ENCODE measurements at regions not wholly inside any gene's neighbourhood (a gene's known extent, or its start where the extent isn't known, plus 50 kb on each side); places are given as distances from the start of the nearest gene placed in this dataset.
"Not testable (repeated sequence)": the region's sequence is repeated elsewhere in the genome, so short reads cannot be mapped to it uniquely, and the experiment has no call there.

- DNase-seq (ENCODE audit: low spot score in 2 of 2); H3K4me1 Mint-ChIP-seq; H3K27me3 Mint-ChIP-seq; H3K27ac Mint-ChIP-seq (ENCODE audit: low read depth); H3K36me3 Mint-ChIP-seq (ENCODE audit: insufficient read depth); ATAC-seq (replicated peaks; ENCODE audit: extremely low read depth, poor library complexity, severe bottlenecking); H3K4me3 Mint-ChIP-seq; H3K9me3 Mint-ChIP-seq: not testable (repeated sequence)
Observed at GRCh38 chr21:14013623-14014498, 196.9 kb downstream of the LIPI start.

DNA sequence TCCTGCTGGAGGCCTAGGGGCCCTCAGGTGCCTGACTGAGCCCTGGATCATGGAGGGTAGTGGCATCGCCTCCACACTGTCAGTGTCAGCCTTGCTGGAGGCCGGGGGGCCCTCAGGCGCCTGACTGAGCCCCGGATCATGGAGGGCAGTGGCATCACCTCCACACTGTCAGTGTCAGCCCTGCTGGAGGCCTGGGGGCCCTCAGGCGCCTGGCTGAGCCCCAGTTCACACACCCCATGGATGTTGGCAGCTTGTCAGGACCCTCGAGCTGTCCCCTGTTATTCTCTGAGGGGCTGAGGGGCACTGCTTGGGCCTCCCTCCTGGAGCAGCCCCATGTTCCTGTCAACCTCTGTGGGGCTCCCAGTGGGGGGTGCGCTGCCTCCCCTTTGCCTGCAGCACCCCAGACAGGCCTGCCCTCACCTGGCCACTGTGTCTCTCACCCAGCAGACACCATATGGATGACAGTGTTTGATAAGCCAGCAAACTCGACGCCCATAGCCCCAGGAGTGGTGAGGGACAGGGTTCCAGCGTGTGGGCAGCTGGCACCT lies 197.6 kb downstream of the LIPI start:
- peaks cover 2% of the 10 kb centered on the region for H3K36me3 Mint-ChIP-seq (ENCODE audit: insufficient read depth)
- no peaks in the 10 kb centered on the region for H3K9me3 Mint-ChIP-seq
- no peak overlapping the region for H3K4me3 Mint-ChIP-seq
- ATAC-seq (replicated peaks; ENCODE audit: extremely low read depth, poor library complexity, severe bottlenecking) = no peak
- H3K4me1 Mint-ChIP-seq = no peaks in the 10 kb centered on the region
- no peak overlapping the region for H3K27ac Mint-ChIP-seq (ENCODE audit: low read depth)
- no peak for DNase-seq (ENCODE audit: low spot score in 2 of 2)
- H3K27me3 Mint-ChIP-seq = no peaks in the 10 kb centered on the region

DNA sequence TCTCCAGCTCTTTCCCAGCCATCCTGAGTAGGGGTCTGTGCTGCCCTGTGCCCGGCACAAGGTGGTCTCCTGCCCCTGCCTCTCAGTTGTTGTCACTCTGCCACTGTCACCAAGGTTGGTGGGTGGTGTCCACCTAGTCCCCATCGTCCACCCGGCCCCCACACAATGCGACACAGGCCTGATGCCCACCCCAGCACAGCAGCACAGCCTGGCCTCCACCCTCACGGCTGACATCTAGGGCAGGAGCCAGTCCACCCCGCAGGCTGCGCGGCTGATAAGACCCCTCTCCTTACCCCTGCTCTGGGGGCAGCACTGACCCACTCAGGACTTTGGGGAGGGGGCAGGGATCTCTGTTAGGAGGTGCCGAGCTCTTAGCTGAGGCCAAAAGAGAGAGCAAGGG lies 198.3 kb downstream of the LIPI start:
- DNase-seq (ENCODE audit: low spot score in 2 of 2) (no peak), ATAC-seq (replicated peaks; ENCODE audit: extremely low read depth, poor library complexity, severe bottlenecking) (no peak)
- Mint-ChIP-seq H3K27ac (ENCODE audit: low read depth) (no peak overlapping the region), H3K4me1 (no peaks in the 10 kb centered on the region), H3K36me3 (ENCODE audit: insufficient read depth) (peaks cover 2% of the 10 kb centered on the region), H3K4me3 (no peak overlapping the region), H3K9me3 (no peaks in the 10 kb centered on the region), H3K27me3 (no peaks in the 10 kb centered on the region)

DNA sequence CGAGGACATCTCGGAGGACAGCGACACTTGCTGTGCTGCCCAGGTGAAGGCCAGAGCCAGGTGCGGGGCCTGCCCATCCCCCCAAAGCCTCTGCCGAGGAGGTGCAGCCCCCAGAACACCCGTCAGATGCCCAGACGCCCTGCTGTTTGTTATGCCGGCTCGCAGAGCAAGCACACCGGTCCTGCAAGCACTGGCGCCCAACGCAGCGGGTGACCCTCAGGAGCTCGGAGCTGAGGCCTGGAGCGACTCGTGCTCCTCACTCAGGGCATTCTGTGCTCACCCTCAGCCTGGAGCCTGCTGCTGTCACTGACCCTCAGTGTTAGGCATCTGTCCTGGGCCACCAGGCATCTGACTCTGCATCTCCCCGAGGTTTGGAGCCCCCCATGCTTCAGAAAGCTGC lies 199.0 kb downstream of the LIPI start:
- H3K36me3 Mint-ChIP-seq (ENCODE audit: insufficient read depth); H3K27ac Mint-ChIP-seq (ENCODE audit: low read depth); H3K27me3 Mint-ChIP-seq; ATAC-seq (replicated peaks; ENCODE audit: extremely low read depth, poor library complexity, severe bottlenecking); H3K4me3 Mint-ChIP-seq; H3K9me3 Mint-ChIP-seq; DNase-seq (ENCODE audit: low spot score in 2 of 2); H3K4me1 Mint-ChIP-seq: not testable (repeated sequence)

DNA sequence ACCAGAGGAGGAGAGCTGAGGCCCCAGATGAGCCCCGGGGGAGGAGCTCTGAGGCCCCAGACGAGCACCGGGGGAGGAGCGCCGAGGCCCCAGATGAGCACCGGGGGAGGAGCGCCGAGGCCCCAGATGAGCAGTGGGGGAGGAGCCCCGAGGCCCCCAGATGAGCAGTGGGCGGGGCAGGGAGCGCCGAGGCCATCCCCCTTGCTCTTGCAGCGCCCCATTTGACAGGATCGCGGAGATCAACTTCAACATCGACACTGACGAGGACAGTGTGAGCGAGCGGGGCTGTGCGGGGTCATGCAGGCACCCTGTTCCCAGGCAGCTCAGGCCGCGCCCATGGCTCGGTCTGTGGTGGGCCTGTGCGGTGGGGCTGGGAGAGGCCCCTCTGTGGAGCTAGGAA lies 199.6 kb downstream of the LIPI start:
- H3K4me3 Mint-ChIP-seq; H3K36me3 Mint-ChIP-seq (ENCODE audit: insufficient read depth); H3K9me3 Mint-ChIP-seq; ATAC-seq (replicated peaks; ENCODE audit: extremely low read depth, poor library complexity, severe bottlenecking); DNase-seq (ENCODE audit: low spot score in 2 of 2); H3K4me1 Mint-ChIP-seq; H3K27me3 Mint-ChIP-seq; H3K27ac Mint-ChIP-seq (ENCODE audit: low read depth): not testable (repeated sequence)

DNA sequence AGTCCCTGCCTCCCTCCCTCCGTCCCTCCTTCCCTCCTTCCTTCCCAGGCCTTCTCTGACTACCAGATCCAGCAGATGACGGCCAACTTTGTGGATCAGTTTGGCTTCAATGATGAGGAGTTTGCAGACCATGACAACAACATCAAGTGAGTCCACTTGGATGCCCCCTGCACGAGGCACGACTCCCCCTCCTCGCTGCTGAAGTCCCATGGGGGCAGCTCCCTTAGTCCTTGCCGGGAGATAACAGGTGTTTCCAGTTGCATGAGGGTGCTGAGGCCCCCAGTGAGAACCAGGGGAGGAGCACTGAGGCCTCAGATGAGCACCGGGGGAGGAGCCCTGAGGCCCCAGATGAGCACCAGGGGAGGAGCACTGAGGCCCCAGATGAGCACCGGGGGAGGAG lies 200.0 kb downstream of the LIPI start:
- H3K27ac Mint-ChIP-seq (ENCODE audit: low read depth) = no peak overlapping the region
- H3K36me3 Mint-ChIP-seq (ENCODE audit: insufficient read depth) = peaks cover 2% of the 10 kb centered on the region
- no peaks in the 10 kb centered on the region for H3K9me3 Mint-ChIP-seq
- no peak overlapping the region for H3K4me3 Mint-ChIP-seq
- H3K4me1 Mint-ChIP-seq = no peaks in the 10 kb centered on the region
- no peaks in the 10 kb centered on the region for H3K27me3 Mint-ChIP-seq
- ATAC-seq (replicated peaks; ENCODE audit: extremely low read depth, poor library complexity, severe bottlenecking) (no peak), DNase-seq (ENCODE audit: low spot score in 2 of 2) (no peak)

GRCh38 chr21:14009990-14010389 lies 200.8 kb downstream of the LIPI start:
- not testable (repeated sequence) for H3K4me3 Mint-ChIP-seq; H3K27ac Mint-ChIP-seq (ENCODE audit: low read depth); H3K27me3 Mint-ChIP-seq; DNase-seq (ENCODE audit: low spot score in 2 of 2); H3K9me3 Mint-ChIP-seq; ATAC-seq (replicated peaks; ENCODE audit: extremely low read depth, poor library complexity, severe bottlenecking); H3K4me1 Mint-ChIP-seq; H3K36me3 Mint-ChIP-seq (ENCODE audit: insufficient read depth)

- not testable (repeated sequence) for ATAC-seq (replicated peaks; ENCODE audit: extremely low read depth, poor library complexity, severe bottlenecking); H3K4me1 Mint-ChIP-seq
Observed at GRCh38 chr21:14009238-14009981, 201.3 kb downstream of the LIPI start.

GRCh38 chr21:14008436-14008835 lies 202.3 kb downstream of the LIPI start:
- not testable (repeated sequence) for H3K36me3 Mint-ChIP-seq (ENCODE audit: insufficient read depth); ATAC-seq (replicated peaks; ENCODE audit: extremely low read depth, poor library complexity, severe bottlenecking); H3K4me1 Mint-ChIP-seq

More at GRCh38 chr21:14009238-14009981, 201.3 kb downstream of the LIPI start:
- not testable (repeated sequence) for DNase-seq (ENCODE audit: low spot score in 2 of 2); H3K27me3 Mint-ChIP-seq; H3K36me3 Mint-ChIP-seq (ENCODE audit: insufficient read depth); H3K9me3 Mint-ChIP-seq; H3K27ac Mint-ChIP-seq (ENCODE audit: low read depth); H3K4me3 Mint-ChIP-seq

DNA sequence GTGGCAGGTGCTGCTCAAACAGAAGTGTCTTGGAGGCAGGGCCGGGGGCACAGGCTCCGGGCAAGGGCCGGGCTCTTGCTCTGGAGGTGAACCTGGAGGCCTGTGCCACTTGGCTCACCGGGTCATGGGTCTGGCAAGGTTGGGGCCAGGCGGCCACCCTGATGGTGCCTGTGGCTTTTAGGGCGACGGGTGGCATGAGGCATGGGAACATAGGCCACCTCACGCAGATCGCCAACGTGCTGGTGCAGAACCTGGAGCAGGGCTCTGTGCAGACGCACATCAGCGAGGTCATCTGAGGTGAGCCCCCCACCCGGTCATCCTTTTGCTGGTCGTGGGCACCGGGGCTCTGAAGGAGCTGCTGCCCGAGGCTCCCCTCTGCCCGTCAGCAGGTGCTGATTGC lies 202.7 kb downstream of the LIPI start:
- H3K27ac Mint-ChIP-seq (ENCODE audit: low read depth); H3K9me3 Mint-ChIP-seq; ATAC-seq (replicated peaks; ENCODE audit: extremely low read depth, poor library complexity, severe bottlenecking); H3K27me3 Mint-ChIP-seq; DNase-seq (ENCODE audit: low spot score in 2 of 2); H3K36me3 Mint-ChIP-seq (ENCODE audit: insufficient read depth); H3K4me1 Mint-ChIP-seq; H3K4me3 Mint-ChIP-seq: not testable (repeated sequence)

More at GRCh38 chr21:14008436-14008835, 202.3 kb downstream of the LIPI start:
- not testable (repeated sequence) for DNase-seq (ENCODE audit: low spot score in 2 of 2); H3K27me3 Mint-ChIP-seq; H3K27ac Mint-ChIP-seq (ENCODE audit: low read depth); H3K9me3 Mint-ChIP-seq; H3K4me3 Mint-ChIP-seq

DNA sequence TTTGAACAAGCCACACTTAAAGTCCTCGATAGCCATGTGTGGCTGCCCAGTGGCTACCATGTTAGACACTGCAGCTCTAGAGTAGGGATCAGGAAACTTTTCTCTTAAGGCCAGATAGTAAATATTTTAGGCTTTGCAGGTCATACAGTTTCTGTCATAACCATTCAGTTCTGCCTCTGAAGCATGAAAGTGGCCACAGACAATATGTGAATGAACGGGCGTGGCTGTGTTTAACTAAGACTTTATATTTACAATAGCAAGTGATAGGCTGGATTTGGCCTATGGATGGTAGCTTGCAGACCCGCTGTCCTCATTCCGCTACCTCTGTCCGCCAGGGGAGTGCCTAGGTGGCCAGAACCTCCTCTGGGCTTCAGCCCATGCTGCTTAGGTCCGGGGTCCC lies 204.6 kb downstream of the LIPI start:
- H3K27me3 Mint-ChIP-seq; H3K9me3 Mint-ChIP-seq; ATAC-seq (replicated peaks; ENCODE audit: extremely low read depth, poor library complexity, severe bottlenecking); H3K4me1 Mint-ChIP-seq; H3K27ac Mint-ChIP-seq (ENCODE audit: low read depth); DNase-seq (ENCODE audit: low spot score in 2 of 2); H3K4me3 Mint-ChIP-seq; H3K36me3 Mint-ChIP-seq (ENCODE audit: insufficient read depth): not testable (repeated sequence)

- not testable (repeated sequence) for H3K27me3 Mint-ChIP-seq; H3K27ac Mint-ChIP-seq (ENCODE audit: low read depth); H3K9me3 Mint-ChIP-seq; DNase-seq (ENCODE audit: low spot score in 2 of 2); ATAC-seq (replicated peaks; ENCODE audit: extremely low read depth, poor library complexity, severe bottlenecking); H3K4me3 Mint-ChIP-seq; H3K36me3 Mint-ChIP-seq (ENCODE audit: insufficient read depth); H3K4me1 Mint-ChIP-seq
Observed at GRCh38 chr21:13986996-13987958, 223.5 kb downstream of the LIPI start.

Measured in central memory CD8-positive, alpha-beta T cell (primary cell).